NCI-H2107 (cell line): ENCODE measurements at regions not wholly inside any gene's neighbourhood (a gene's known extent, or its start where the extent isn't known, plus 50 kb on each side); places are given as distances from the start of the nearest gene placed in this dataset.
"Not testable (repeated sequence)": the region's sequence is repeated elsewhere in the genome, so short reads cannot be mapped to it uniquely, and the experiment has no call there.

ENCODE experiments used
- DNase-seq: peaks from one replicate; lab custom pipeline; 2025; lab: John Stamatoyannopoulos, UW

DNA sequence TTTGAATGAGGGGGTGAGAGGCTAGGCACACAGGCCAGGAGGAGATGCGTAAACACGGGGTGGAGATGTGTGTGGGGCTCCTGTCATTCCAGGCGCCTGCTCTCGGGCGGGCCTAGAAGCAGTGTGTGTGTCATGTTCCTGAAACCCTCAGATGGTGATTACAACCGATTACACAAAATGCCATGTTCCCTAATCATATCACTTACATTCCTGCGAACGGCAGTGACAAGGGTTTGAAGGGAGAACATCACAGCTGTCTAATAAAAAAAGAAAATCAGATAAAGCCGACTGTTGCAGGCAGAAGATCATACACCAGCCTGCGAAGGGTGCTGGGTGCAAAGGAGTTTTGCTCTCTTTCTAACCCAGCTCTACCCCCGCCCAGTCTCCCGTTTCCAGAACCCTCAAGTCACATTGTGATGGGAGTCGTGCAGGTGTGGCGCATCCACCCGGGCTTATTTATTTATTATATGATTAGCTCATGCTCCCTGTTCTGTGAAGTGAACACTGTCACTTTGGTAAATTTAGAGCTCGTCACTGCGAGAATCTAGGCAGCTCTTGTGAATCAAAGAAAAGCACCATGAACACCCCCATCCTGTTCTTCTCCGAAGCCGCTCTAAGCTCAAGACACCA, 140.3 kb downstream of the NR2F2 start:
- no peak for DNase-seq

DNA sequence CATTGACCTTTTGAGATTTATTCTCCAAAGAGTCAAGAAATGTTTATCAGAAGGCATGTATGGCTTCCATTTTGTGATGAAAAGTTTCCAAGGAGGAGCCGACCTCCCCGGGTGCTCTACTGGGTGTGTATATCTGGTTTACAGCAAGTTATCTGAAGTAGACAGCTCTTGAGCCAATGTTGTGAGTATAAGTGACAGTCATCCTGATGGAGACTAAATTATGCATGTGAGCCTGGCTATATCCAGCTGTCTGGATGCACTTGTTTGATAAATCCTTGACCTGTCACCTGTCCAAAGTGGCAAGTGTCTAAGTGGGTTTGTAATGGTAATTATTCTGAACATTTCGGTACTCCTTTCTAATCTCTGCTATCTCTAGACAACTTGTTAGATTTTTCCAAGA, 142.2 kb downstream of the NR2F2 start:
- no peak for DNase-seq

DNA sequence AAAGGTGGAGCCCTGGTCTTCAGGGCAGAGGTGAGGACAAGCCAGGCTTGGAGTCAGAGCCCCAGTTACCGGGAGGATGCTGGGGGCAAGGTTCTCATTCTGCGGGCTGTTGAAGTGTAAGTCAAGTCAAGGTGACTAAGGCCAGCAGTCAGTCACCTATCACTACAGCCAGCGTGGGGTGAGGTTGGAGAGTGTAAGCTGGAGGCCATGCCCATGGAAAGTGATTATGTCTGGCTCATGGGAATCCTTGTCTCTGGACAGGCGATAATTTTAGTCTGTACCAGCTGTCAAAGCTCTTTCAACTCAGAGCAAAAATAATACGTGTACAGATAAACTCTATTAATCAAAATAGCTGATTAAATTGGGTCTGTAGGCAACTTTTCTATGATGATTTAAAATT, 143.1 kb downstream of the NR2F2 start:
- DNase-seq, result no peak

DNA sequence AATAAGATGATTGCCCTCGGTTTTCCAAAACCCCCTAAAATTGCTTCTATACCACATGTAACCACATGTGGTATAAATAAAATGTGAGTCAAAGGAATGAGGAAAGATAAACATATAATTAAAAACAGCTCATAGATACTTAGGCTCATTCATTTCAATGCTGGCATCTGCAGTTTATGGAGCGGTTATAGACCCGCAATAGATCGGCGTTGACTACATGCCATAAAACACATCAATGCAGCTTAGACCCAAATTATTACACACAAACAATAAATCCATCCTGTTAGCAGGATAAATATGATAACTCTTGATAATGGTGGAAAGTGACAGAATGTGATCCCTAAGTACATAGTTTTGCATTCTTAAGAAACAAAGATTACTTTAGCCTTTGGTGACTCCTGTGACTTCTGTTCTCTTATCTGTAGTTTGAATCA, 143.7 kb downstream of the NR2F2 start:
- no peak for DNase-seq

DNA sequence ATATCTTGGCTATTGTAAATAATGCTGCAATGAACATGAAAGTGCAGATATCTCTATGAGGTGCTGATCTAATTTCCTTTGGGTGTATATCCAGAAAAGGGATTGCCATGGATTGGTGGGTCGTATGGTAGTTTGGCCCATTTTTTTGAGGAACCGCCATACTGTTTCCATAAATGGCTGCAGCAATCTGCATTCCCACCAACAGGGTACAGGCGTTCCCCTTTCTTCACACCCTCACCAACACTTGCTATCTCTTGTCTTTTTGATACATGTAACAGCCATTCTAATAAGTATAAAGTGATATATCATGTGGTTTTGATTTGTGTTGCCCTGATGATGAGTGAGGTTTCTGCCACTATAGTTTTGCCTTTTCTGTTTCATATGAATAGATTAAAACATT, 146.7 kb downstream of the NR2F2 start:
- no peak for DNase-seq

DNA sequence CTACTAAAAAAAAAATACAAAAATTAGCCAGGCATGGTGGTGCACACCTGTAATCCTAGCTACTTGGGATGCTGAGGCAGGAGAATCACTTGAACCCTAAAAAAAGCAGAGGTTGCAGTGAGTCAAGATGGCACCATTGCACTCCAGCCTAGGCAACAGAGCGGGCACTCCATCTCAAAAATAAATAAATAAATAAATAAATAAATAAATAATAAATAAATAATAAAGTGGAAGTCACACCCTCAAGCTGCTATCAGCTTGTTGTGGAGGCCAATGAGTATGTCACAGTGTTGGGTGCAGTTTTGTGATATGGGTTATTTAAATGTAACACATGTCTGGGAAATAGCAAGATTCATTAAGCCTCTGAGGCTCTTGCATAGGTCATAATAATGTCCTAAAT, 153.9 kb downstream of the NR2F2 start:
- not testable (repeated sequence) for DNase-seq

DNA sequence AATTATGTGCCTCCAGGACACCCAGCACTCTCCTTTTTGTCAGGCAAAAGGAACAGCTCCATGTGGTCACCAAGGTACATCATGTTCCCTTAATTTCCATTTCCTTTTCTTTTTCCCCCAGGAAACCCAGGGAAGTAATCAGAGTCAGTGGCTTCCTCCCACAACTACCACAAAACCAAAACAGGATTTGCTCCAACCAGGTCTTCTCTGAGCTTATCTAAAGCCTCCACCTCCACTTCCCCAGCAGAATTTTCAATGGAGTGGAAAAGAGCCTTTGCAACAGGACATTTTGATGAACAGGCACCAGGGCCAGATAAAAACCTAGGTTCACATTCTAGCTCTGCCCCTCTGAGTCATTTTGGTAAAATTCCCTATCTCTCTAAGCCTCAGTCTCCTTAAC, 154.3 kb downstream of the NR2F2 start:
- no peak for DNase-seq

DNA sequence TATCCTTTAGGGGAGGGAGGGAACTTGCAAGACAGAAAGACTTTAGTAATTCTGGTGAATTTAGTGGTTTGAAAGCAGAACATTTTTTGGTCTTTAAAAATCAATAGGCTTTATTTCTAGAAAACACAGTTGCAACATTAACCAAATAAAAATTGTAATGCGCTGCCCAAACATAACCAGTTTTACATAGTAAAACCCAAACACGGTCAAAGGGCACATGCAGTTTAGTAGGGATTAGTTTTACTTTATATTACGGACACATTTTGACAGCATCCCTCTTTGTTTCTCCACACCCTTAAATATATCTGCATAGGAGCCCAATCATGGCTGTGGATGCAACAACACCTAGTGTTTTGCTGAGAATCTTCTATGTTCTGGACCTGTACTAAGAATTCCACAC, 156.7 kb downstream of the NR2F2 start:
- DNase-seq, result no peak

DNA sequence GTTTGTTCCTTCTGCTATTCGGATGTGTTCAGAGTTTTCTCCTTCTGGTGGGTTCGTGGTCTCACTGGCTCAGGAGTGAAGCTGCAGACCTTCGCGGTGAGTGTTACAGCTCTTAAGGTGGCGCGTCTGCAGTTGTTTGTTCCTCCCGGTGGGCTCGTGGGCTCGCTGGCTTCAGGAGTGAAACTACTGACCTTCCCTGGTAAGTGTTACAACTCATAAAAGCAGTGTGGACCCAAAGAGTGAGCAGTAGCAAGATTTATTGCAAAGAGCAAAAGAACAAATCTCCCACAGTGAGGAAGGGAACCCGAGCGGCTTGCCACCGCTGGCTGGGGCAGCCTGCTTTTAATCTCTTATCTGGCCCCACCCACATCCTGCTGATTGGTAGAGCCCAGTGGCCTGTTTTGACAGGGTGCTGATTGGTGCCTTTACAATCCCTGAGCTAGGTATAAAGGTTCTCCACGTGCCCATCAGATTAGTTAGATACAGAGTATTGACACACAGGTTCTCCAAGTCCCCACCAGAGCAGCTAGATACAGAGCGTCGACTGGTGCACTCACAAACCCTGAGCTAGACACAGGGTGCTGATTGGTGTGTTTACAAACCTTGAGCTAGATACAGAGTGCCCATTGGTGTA, 160.7 kb downstream of the NR2F2 start:
- not testable (repeated sequence) for DNase-seq

DNA sequence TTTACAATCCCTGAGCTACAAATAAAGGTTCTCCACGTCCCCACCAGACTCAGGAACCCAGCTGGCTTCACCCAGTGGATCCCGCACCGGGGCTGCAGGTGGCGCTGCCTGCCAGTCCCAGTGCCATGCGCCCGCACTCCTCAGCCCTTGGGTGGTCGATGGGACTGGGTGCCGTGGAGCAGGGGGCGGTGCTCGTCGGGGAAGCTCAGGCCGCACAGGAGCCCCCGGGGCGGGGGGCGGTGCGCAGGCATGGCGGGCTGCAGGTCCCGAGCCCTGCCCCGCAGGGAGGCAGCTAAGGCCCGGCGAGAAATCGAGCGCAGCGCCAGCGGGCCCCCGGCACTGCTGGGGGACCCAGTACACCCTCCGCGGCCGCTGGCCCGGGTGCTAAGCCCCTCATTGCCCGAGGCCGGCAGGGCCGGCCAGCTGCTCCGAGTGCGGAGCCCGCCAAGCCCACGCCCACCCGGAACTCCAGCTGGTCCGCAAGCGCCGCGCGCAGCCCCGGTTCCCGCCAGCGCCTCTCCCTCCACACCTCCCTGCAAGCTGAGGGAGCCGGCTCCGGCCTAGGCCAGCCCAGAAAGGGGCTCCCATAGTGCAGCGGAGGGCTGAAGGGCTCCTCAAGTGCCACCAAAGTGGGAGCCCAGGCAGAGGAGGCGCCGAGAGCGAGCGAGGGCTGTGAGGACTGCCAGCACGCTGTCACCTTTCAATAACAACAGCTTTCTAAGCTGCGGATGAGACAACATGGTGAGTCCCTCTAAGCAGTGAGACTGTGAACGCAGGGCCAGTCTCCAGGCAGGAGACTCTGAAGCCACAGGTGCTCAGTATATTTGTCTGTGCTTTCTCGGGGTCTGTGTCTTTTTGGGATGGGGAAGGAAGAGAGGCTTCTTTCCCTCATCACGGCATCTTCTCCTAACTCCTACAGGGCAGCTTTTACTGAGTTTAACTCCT, 161.5 kb downstream of the NR2F2 start:
- DNase-seq, result not testable (repeated sequence)

DNA sequence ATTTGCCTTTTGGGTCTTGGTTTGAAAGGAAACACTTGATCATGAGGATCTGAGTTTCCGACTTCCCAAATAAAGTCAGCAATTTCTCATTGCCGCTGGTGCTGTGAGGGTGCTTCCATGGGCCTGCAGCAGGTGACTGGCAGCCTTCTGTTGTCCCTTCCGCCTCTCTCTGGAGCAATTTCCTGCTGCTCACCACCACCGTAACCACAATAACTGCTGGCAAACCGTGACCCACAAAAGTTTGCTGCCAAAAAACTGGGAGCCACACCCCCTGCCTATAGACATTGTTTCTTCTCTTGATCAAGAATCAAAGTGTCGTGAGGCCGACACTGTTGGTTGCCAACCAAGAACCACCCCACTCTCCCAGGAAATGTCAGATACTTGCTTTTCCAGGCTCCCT, 164.0 kb downstream of the NR2F2 start:
- DNase-seq, result no peak

DNA sequence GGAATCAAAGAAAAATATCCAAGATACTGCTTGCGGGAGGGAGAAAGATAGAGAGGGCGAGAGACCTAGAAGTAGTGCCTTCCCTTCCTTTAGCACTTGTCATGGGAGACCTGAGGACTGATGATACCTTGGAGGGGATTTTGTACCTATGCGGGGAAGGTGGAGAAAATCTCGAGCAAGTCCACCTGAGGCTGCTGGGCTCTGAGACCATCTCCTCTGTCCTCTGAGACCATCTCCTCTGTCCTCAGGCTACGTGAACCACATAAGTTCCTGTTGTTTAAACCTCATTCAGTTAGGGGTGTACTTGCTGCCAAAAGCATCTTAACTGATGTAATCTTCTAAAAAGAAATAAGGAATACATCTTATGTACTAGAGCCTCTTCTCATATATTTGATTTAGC, 164.9 kb downstream of the NR2F2 start:
- no peak for DNase-seq

DNA sequence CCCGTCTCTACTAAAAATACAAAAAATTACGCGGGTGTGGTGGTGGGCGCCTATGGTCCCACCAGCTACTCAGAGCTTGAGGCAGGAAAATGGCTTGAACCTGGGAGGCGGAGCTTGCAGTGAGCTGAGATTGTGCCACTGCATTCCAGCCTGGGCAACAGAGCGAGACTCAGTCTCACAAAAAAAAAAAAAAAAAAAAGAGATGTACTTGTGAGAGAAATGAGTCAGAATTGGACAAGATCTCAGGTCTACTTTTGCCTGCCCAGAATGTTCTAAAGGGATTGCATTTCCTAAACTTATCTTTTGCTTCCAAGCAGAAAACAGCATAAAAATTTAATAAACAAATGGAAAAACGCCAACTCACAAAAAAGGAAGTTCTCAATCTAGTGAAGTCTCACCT, 167.5 kb downstream of the NR2F2 start:
- DNase-seq, result no peak

DNA sequence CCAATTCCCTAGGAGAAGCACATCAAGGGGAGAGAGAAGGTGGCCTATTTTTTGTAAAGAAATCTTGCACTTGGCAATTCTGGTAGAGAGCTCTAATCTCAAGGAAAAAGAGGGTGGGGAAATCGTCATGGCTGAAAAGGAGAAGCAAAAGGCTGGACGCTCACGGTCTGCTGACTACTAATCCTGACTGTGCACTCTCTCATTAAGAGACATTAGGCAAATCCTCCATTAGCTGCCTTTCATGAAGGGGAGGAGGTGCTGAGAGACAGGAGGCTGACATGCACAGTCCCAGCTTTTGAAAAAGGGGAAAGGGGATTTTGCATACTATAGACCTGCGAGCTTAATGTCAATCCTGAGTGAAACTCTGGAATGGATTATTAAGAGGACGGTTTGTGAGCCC, 170.0 kb downstream of the NR2F2 start:
- no peak for DNase-seq

DNA sequence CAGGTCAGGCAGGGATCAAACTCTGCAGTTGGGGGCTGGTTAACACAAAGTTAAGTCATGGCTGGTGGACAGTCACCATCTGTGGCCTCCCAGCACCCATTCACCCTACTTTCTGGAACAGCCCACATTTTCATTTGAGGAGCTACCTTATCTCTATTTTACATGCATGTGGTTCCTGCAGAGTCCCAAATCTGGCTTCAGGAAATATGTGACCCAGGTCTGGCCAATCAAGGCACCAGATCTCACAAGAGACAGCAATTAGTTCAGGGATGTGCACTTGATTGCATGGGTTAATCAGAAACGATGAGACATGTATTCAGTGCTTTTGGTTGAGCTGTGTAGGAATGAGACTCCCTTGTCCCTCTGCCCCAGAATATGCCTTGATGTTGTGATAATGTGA, 170.9 kb downstream of the NR2F2 start:
- no peak for DNase-seq

DNA sequence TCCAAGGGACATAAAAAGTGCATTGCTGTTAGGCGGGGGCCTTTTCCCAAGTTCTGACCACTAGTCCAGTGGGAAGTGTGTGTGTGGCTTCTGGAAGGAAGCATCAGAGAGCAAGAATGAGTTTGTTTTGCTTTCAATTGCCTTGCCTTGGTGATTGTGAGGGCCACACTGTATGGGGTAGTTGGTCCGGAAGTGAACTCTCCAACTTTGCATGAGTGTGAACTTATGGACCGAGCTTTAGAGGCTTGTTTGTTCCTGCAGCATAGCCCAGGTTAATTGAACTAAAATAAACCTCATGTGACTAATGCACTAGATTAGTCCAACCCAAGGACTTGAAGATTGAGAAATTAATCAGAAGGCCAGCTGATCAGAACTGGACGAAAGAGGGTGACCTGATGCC, 171.7 kb downstream of the NR2F2 start:
- DNase-seq, result no peak

DNA sequence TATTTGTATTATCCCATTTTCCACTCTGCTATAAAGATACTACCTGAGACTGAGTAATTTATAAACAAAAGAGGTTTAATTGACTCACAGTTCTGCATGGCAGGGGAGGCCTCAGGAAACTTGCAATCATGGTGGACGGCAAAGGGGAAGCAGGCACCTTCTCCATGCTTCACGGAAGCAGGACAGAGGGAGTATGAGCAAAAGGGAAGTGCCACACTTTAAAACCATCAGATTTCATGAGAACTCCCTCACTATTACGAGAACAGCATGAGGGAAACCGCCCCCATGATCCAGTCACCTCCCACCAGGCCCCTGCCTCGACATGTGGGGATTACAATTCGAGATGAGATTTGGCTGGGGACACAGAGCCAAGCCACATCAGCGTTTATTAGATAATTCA, 172.8 kb downstream of the NR2F2 start:
- no peak for DNase-seq

DNA sequence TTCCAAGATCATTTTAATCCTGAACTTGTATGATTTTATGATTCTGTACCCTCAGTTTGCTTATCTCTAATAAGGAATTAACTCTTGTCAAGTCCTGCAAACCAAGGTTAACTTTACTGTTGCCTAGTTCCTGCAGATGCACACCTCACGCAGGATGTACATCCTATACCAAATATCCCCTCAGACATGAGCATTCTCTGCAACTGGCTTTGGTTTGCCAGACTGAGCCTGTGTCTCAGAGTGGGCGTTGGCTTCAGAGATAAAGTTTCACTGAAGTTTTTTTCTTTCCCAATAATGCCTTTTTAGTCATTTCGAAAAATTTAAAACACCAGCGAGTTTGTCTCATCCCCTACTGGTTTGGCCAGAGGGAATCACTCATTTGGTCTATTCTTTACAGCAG, 173.9 kb downstream of the NR2F2 start:
- DNase-seq, result no peak

DNA sequence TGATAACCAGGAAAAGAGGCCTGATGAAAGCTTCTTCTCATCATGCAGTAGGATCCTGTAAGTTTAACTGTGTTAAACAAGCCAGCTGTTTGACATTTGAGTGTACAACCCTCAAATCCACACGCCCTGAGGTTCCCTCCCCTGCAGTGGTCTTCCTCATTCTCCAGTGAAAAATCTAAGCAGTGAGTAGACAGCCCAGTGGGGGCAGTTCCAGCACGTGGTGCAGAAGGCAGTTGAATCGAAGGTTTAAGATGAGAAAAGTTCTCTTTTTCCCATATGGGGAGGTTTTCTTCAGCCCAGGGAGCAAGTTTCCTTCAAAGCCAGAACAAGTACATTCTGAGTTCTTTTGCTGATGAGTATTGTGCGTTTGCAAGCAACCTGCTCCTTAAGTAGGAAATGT, 174.5 kb downstream of the NR2F2 start:
- DNase-seq, result no peak

DNA sequence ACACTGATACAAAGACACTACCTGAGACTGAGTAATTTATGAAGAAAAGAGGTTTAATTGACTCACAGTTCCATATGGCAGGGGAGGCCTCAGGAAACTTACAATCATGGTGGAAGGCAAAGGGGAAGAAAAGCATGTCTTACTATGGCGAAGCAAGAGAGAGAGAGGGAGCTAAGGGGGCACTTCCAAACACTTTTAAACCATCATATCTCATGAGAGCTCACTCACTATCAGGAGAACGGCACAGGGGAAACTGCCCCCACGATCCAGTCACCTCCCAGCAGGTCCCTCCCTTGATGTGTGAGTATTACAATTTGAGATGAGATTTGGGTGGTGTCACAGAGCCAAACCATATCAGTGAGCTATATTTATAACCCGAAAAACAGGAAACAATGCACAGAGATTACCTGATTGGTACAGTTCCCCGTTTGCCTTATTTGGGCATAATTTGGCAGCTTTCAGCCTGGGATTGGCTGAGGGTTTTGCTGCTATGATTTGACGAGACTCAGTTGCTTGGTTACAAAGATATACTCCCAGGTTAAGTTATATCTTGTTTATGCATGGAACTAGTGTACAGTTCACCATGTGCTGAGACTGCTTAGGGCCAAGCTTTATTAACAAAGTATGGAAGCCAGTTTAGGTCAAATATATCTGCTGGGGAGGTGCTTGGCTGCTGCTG, 184.2 kb downstream of the NR2F2 start:
- DNase-seq, result no peak

DNA sequence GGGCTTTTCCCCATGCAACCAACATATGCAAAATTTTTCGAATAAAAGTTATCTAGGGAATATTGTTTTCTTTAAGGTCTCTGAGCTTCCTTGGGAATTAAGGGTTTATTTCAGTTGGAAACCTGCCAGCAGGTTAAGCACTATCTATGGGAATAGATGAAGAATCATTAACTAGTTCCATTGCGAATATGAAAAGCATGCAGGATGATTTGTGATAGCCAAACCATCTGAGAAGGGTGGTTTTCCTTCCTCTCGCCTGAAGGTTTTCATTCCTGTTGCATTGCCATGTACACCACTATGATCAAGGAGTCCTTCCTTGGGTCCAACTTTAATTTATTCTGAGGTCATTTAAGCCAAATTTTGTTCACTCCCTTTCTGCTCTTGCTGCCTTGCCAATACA, 184.9 kb downstream of the NR2F2 start:
- DNase-seq, result no peak

DNA sequence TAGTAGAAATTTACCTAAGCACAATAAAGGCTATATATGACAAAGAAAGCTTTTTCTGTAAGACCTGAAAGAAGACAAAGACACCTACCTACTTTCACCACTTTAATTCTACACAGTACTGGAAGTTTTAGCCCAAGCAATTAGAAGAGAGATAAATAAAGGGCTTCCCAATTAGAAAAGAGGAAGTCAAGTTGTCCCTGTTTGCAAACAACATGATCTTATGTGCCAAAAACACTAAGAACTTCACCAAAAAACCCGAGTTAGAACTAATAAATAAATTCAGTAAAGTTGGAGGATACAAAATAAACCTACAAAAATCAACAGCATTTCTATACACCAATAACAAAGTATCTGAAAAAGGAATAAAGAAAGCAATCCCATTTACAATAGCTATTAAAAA, 190.9 kb downstream of the NR2F2 start:
- no peak for DNase-seq
